ENCODE measurements at regions not wholly inside any gene's neighbourhood (a gene's known extent, or its start where the extent isn't known, plus 50 kb on each side); places are given as distances from the start of the nearest gene placed in this dataset.

- H3K36me3 ChIP-seq: no peaks in the 10 kb centered on the region
- no peaks in the 10 kb centered on the region for H3K27me3 ChIP-seq (replicated peaks; ENCODE audit: insufficient read depth)
- H3K27ac ChIP-seq: no peak overlapping the region
- intact Hi-C loops (cut with DNase I): no loop called here
- no peaks in the 10 kb centered on the region for H3K4me1 ChIP-seq (replicated peaks)
- DNase-seq (ENCODE audit: low spot score): no peak
- H3K9me3 ChIP-seq: no peaks in the 10 kb centered on the region
- no peak for TF ChIP-seq POLR2A (IDR thresholded peaks at IDR 0.05)
- no peak for TF ChIP-seq POLR2AphosphoS5 (IDR thresholded peaks at IDR 0.05)
- no peak for TF ChIP-seq CTCF (IDR thresholded peaks at IDR 0.05)
- H3K4me3 ChIP-seq: no peak overlapping the region
Measured at GRCh38 chr6:165753506-165753905, 90.5 kb upstream of the PDE10A start.

GRCh38 chr6:165752451-165752850, 89.4 kb upstream of the PDE10A start:
- H3K27me3 ChIP-seq (replicated peaks; ENCODE audit: insufficient read depth): no peaks in the 10 kb centered on the region
- no peaks in the 10 kb centered on the region for H3K36me3 ChIP-seq
- no peak overlapping the region for H3K4me3 ChIP-seq
- no peaks in the 10 kb centered on the region for H3K4me1 ChIP-seq (replicated peaks)
- TF ChIP-seq POLR2AphosphoS5 (IDR thresholded peaks at IDR 0.05): no peak
- no peak for TF ChIP-seq CTCF (IDR thresholded peaks at IDR 0.05)
- no peak for TF ChIP-seq POLR2A (IDR thresholded peaks at IDR 0.05)
- no peaks in the 10 kb centered on the region for H3K9me3 ChIP-seq
- WGBS: 88% methylated on average over 3 of the region's 3 CpGs
- H3K27ac ChIP-seq: no peak overlapping the region
- DNase-seq (ENCODE audit: low spot score): no peak
- intact Hi-C loops (cut with DNase I): no loop called here

DNA sequence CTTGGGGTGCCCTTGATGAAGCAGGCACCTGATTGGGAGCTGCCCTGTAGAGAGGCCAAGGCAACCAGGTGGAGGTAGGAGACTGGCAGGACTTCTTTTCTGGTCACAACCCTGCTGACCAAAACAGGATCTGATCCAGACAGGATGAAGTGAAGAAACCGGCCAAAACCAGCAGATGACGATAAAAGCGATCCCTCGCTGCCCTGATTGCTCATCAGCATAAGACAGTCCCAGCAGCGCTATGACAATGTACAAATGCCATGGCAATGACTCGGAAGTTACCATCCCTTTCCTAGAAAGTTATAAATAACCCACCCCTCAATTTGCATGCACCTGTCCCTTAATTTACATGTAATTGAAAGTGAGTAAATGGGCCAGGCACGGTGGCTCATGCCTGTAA, 88.4 kb upstream of the PDE10A start:
- intact Hi-C loops (cut with DNase I): no loop called here
- H3K36me3 ChIP-seq: no peaks in the 10 kb centered on the region

DNA sequence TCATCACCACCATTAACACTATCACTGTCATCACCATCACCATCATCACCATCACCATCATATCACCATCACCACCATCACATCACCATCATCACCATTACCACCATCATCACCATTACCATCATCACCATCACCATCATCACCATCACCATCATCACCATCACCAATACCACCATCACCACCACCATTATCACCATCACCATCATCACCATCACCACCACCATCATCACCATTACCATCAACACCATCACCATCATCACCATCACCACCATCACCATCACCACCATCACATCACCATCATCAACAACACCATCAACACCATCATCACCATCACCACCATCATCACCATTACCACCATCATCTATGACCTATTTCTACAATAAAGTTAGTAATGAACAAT, 86.1 kb upstream of the PDE10A start:
- TF ChIP-seq CTCF (IDR thresholded peaks at IDR 0.05): no peak
- no peak for TF ChIP-seq POLR2A (IDR thresholded peaks at IDR 0.05)
- TF ChIP-seq POLR2AphosphoS5 (IDR thresholded peaks at IDR 0.05): no peak
- H3K9me3 ChIP-seq: no peaks in the 10 kb centered on the region

More for the DNA sequence above, 88.4 kb upstream of the PDE10A start:
- Histone ChIP-seq H3K27ac (no peak overlapping the region), H3K4me1 (replicated peaks) (no peaks in the 10 kb centered on the region), H3K4me3 (no peak overlapping the region), H3K27me3 (replicated peaks; ENCODE audit: insufficient read depth) (no peaks in the 10 kb centered on the region), H3K9me3 (no peaks in the 10 kb centered on the region)
- 98% methylated on average over 7 of the region's 7 CpGs for WGBS
- TF ChIP-seq POLR2AphosphoS5 (IDR thresholded peaks at IDR 0.05) (no peak), CTCF (IDR thresholded peaks at IDR 0.05) (no peak), POLR2A (IDR thresholded peaks at IDR 0.05) (no peak)
- no peak for DNase-seq (ENCODE audit: low spot score)

DNA sequence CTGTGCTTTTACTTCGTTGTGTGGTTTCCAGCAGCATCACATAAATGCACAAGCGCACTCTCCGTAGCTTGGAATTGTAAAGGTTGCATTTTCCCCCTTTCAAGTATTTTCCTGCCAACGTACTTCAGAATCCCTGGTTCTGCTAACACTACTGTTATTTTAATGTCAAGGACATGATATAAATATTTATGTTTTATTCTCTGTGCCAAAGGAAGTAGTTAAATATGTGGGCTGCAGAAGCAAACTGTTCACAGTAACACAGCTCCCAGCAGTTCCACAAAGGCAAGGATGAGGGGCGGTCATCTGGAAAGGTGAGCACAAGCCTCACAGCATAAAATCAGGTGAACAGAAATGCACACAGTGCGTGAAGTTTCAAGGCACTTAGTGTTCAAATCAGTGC, 85.3 kb upstream of the PDE10A start:
- Histone ChIP-seq H3K4me3 (no peak overlapping the region), H3K4me1 (replicated peaks) (no peaks in the 10 kb centered on the region), H3K27ac (no peak overlapping the region), H3K36me3 (no peaks in the 10 kb centered on the region), H3K9me3 (no peaks in the 10 kb centered on the region), H3K27me3 (replicated peaks; ENCODE audit: insufficient read depth) (no peaks in the 10 kb centered on the region)
- no peak for DNase-seq (ENCODE audit: low spot score)
- intact Hi-C loops (cut with DNase I): no loop called here
- TF ChIP-seq CTCF (IDR thresholded peaks at IDR 0.05) (no peak), POLR2AphosphoS5 (IDR thresholded peaks at IDR 0.05) (no peak), POLR2A (IDR thresholded peaks at IDR 0.05) (no peak)
- 56% methylated on average over 6 of the region's 6 CpGs for WGBS

More for the DNA sequence above, 86.1 kb upstream of the PDE10A start:
- Histone ChIP-seq H3K4me1 (replicated peaks) (no peaks in the 10 kb centered on the region), H3K4me3 (no peak overlapping the region), H3K27me3 (replicated peaks; ENCODE audit: insufficient read depth) (no peaks in the 10 kb centered on the region), H3K27ac (no peak overlapping the region), H3K36me3 (no peaks in the 10 kb centered on the region)
- intact Hi-C loops (cut with DNase I): no loop called here
- DNase-seq (ENCODE audit: low spot score): no peak

All from prostate gland (tissue), 2 donors.